Upper lobe of right lung (tissue), 1 donor: ENCODE measurements at regions not wholly inside any gene's neighbourhood (a gene's known extent, or its start where the extent isn't known, plus 50 kb on each side); places are given as distances from the start of the nearest gene placed in this dataset.

ENCODE experiments used
- ATAC-seq: fragments of 200-7000 bp; cut with Tn5 transposase; one replicate; pipeline ENCODE4 v1.9.1; 2020; ENCODE audit warnings: mild to moderate bottlenecking, moderate library complexity
- DNase-seq: peaks from one replicate; pipeline ENCODE4 v3.0.0-alpha.2; 2020
- H3K27ac ChIP-seq: fragments of 200-600 bp; one replicate; pipeline ENCODE4 v1.8.0; 2022
- H3K27me3 ChIP-seq: fragments of 200-600 bp; one replicate; pipeline ENCODE4 v1.8.0; 2022; ENCODE audit warnings: mild to moderate bottlenecking
- H3K36me3 ChIP-seq: fragments of 200-600 bp; one replicate; pipeline ENCODE4 v1.8.0; 2022
- H3K4me1 ChIP-seq: fragments of 200-600 bp; one replicate; pipeline ENCODE4 v1.8.0; 2022
- H3K4me3 ChIP-seq: fragments of 200-600 bp; one replicate; pipeline ENCODE4 v1.8.0; 2022; ENCODE audit warnings: mild to moderate bottlenecking
- H3K9me3 ChIP-seq: fragments of 200-600 bp; one replicate; pipeline ENCODE4 v1.8.0; 2022
- CTCF ChIP-seq: fragments of 200-600 bp; IDR thresholded peaks from one replicate; pipeline ENCODE4 v1.8.0; 2022; ENCODE audit warnings: antibody characterized with exemption
- intact Hi-C: fragments of 100-400 bp; cut with DNase I; formaldehyde crosslinking; loops from one replicate; pipeline ENCODE4 v1.11.0; 2022
- donor health status: DM: no; HTN: yes; CAD: no; lungs with severe emphysema.

GRCh38 chr1:213929398-213929797 lies 58.4 kb upstream of the PROX1 start:
- no peak for TF ChIP-seq CTCF
- Histone ChIP-seq H3K9me3 (no peaks in the 10 kb centered on the region), H3K36me3 (no peaks in the 10 kb centered on the region), H3K4me1 (no peaks in the 10 kb centered on the region), H3K4me3 (no peak overlapping the region), H3K27me3 (no peaks in the 10 kb centered on the region), H3K27ac (no peak overlapping the region)
- no peak for DNase-seq
- intact Hi-C loops: no loop called here
- ATAC-seq: no peak

GRCh38 chr1:213931836-213932235 lies 55.9 kb upstream of the PROX1 start:
- intact Hi-C loops: no loop called here
- DNase-seq: no peak
- Histone ChIP-seq H3K27ac (no peak overlapping the region), H3K27me3 (no peaks in the 10 kb centered on the region), H3K9me3 (no peaks in the 10 kb centered on the region), H3K4me1 (no peaks in the 10 kb centered on the region), H3K4me3 (no peak overlapping the region), H3K36me3 (no peaks in the 10 kb centered on the region)
- TF ChIP-seq CTCF: no peak
- no peak for ATAC-seq

- Histone ChIP-seq H3K4me1 (no peaks in the 10 kb centered on the region), H3K27me3 (no peaks in the 10 kb centered on the region), H3K9me3 (no peaks in the 10 kb centered on the region), H3K4me3 (no peak overlapping the region), H3K27ac (no peak overlapping the region), H3K36me3 (no peaks in the 10 kb centered on the region)
- no peak for TF ChIP-seq CTCF
- intact Hi-C loops: no loop called here
- DNase-seq (no peak), ATAC-seq (no peak)
Observed at GRCh38 chr1:213933336-213933735, 54.4 kb upstream of the PROX1 start.

GRCh38 chr1:213934649-213935048 lies 53.1 kb upstream of the PROX1 start:
- Histone ChIP-seq H3K27ac (no peak overlapping the region), H3K27me3 (no peaks in the 10 kb centered on the region), H3K4me1 (no peaks in the 10 kb centered on the region), H3K36me3 (no peaks in the 10 kb centered on the region), H3K4me3 (no peak overlapping the region), H3K9me3 (no peaks in the 10 kb centered on the region)
- peak; percentile 82 for ATAC-seq
- intact Hi-C loops: no loop called here
- TF ChIP-seq CTCF: no peak
- DNase-seq: no peak

GRCh38 chr1:213936571-213936970 lies 51.2 kb upstream of the PROX1 start:
- intact Hi-C loops: no loop called here
- DNase-seq (no peak), ATAC-seq (no peak)
- Histone ChIP-seq H3K27me3 (no peaks in the 10 kb centered on the region), H3K9me3 (no peaks in the 10 kb centered on the region), H3K36me3 (no peaks in the 10 kb centered on the region), H3K4me3 (no peak overlapping the region), H3K27ac (no peak overlapping the region), H3K4me1 (no peaks in the 10 kb centered on the region)
- TF ChIP-seq CTCF: no peak
